A549 (cell line): ENCODE measurements at regions not wholly inside any gene's neighbourhood (a gene's known extent, or its start where the extent isn't known, plus 50 kb on each side); places are given as distances from the start of the nearest gene placed in this dataset.

ENCODE experiments used
- CHD2 ChIP-seq: fragments of 150-350 bp; IDR thresholded peaks from 2 replicates; pipeline ENCODE4 v1.6.1; 2014; ENCODE audit warnings: low read length; ENCODE audit not compliant: partially characterized antibody
- POLR2AphosphoS2 ChIP-seq: conservative IDR thresholded peaks from 2 replicates; pipeline ENCODE4 v1.6.1; 2012; ENCODE audit warnings: low read length, improper control_type of control experiment, inconsistent platforms
- TF ChIP-seq, protein P1 (sequence below): fragments of >200 bp; sonication (Bioruptor Twin); formaldehyde crosslinking; IDR thresholded peaks from 3 replicates; pipeline ENCODE4 v1.5.1; 2016

DNA sequence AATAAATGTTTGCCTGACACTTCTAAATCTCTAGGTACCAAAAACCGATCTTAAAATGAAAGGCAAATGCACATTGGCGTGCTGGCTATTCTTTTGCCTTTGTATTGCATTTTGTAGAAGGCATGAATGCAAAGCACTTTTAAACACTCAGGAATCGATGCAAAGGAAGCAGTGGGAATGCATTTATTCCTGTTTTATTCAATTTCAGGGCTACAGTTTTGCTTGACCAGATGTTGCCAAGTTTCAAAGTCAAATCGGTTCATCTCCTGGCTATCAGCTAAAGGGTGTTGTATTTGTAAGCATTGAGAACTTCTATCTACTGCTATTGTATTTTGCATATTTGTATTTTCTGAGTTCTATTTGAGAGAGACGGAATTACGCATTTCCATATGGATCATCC is 659.8 kb upstream of the SLC35B3 start:
- TF ChIP-seq POLR2AphosphoS2 (no peak), CHD2 (no peak)
- TF ChIP-seq, protein P1, sequence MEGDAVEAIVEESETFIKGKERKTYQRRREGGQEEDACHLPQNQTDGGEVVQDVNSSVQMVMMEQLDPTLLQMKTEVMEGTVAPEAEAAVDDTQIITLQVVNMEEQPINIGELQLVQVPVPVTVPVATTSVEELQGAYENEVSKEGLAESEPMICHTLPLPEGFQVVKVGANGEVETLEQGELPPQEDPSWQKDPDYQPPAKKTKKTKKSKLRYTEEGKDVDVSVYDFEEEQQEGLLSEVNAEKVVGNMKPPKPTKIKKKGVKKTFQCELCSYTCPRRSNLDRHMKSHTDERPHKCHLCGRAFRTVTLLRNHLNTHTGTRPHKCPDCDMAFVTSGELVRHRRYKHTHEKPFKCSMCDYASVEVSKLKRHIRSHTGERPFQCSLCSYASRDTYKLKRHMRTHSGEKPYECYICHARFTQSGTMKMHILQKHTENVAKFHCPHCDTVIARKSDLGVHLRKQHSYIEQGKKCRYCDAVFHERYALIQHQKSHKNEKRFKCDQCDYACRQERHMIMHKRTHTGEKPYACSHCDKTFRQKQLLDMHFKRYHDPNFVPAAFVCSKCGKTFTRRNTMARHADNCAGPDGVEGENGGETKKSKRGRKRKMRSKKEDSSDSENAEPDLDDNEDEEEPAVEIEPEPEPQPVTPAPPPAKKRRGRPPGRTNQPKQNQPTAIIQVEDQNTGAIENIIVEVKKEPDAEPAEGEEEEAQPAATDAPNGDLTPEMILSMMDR = no peak
